Kidney epithelial cell (primary cell): ENCODE measurements at regions not wholly inside any gene's neighbourhood (a gene's known extent, or its start where the extent isn't known, plus 50 kb on each side); places are given as distances from the start of the nearest gene placed in this dataset.

Experiments used
- DNase-seq: peaks from one replicate; pipeline ENCODE4 v3.0.0-alpha.2; 2010; ENCODE audit warnings: low read depth
- H3K27me3 ChIP-seq: 2 replicates; pipeline ENCODE4 v1.6.0; 2011; ENCODE audit warnings: low read length; ENCODE audit not compliant: control insufficient read depth, insufficient read depth
- H3K36me3 ChIP-seq: 2 replicates; pipeline ENCODE4 v1.5.1; 2011; ENCODE audit warnings: low read length; ENCODE audit not compliant: control insufficient read depth, insufficient read depth
- H3K4me3 ChIP-seq: 2 replicates; pipeline ENCODE4 v1.5.1; 2011; ENCODE audit warnings: low read depth, mild to moderate bottlenecking, control low read depth, low read length
- TF ChIP-seq, protein P1 (sequence below): IDR thresholded peaks from 2 replicates; pipeline ENCODE4 v1.5.1; 2011; ENCODE audit warnings: mild to moderate bottlenecking, moderate library complexity, low read length, control low read depth, inconsistent platforms; ENCODE audit not compliant: insufficient read depth, poor library complexity, severe bottlenecking

DNA sequence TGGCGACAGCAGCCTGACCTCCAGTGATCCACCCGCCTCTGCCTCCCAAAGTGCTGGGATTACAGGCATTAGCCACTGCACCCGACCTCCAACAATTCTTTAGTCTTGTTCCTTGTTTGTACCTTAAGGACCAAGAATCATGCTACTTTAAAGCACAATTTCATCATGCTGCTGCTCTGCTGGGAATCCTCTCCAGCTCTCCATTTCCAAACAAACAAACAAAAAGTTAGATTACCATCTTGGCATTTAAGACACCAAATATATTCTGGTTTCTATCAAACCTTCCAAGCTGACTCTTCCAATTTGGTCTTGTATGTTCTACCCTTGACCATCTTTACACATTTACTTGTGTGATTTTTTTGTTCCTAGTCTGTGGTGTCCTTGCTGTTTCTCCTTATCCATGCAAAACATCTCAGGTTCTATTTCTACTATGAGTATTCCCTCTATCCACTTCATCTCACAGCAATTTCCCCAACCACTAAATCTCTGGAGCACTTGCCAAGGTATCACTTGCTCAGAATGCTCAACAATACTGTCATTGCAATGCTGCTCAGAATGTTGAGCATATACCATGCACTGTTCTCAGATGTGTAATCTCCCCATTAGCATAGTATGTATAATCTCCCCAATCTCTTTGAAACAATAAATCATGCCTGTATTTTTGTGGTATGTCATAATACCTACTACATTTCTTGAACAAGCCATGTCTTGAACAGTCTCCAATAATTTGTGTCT lies 73.2 kb upstream of the GALNT5 start:
- TF ChIP-seq, protein P1, sequence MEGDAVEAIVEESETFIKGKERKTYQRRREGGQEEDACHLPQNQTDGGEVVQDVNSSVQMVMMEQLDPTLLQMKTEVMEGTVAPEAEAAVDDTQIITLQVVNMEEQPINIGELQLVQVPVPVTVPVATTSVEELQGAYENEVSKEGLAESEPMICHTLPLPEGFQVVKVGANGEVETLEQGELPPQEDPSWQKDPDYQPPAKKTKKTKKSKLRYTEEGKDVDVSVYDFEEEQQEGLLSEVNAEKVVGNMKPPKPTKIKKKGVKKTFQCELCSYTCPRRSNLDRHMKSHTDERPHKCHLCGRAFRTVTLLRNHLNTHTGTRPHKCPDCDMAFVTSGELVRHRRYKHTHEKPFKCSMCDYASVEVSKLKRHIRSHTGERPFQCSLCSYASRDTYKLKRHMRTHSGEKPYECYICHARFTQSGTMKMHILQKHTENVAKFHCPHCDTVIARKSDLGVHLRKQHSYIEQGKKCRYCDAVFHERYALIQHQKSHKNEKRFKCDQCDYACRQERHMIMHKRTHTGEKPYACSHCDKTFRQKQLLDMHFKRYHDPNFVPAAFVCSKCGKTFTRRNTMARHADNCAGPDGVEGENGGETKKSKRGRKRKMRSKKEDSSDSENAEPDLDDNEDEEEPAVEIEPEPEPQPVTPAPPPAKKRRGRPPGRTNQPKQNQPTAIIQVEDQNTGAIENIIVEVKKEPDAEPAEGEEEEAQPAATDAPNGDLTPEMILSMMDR, result no peak
- H3K36me3 ChIP-seq, result no peaks in the 10 kb centered on the region
- H3K4me3 ChIP-seq, result no peak overlapping the region
- H3K27me3 ChIP-seq, result no peaks in the 10 kb centered on the region
- DNase-seq, result no peak

DNA sequence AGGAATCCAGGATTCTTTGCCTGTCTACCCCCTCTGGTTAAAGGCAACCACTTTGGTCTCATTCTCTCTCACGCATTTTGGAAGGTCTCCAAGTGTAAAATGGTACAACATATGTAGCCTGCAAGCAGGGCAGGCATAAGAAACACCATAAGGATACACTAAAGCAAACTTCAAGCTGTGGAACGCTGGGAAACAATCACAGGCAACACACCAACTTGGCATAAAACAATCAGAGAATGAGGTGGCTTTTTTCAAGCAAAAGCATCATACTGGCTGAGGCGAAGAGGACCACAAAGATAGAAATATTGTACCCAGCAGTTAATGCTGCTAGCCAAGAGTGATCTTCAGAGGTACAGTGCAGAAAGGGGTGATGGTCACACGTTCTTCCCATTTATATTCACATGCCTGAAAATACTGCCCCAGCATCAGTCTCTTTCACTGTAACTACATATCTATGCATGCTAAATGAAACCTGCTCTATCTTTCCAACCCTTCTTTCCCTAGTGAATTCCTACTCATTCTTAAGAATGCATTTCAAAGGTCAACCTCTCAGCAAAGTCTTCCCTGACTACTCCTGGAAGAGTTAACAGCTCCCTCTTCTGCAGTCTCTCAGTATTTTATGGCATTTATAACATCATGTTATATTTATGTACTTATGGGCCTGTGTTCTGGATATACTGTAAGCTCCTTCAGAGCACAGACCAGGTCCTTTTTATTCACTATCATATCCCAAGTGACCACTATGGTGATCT lies 71.9 kb upstream of the GALNT5 start:
- no peak for DNase-seq
- H3K4me3 ChIP-seq, result no peak overlapping the region
- no peaks in the 10 kb centered on the region for H3K27me3 ChIP-seq
- no peaks in the 10 kb centered on the region for H3K36me3 ChIP-seq
- TF ChIP-seq, protein P1, result no peak

DNA sequence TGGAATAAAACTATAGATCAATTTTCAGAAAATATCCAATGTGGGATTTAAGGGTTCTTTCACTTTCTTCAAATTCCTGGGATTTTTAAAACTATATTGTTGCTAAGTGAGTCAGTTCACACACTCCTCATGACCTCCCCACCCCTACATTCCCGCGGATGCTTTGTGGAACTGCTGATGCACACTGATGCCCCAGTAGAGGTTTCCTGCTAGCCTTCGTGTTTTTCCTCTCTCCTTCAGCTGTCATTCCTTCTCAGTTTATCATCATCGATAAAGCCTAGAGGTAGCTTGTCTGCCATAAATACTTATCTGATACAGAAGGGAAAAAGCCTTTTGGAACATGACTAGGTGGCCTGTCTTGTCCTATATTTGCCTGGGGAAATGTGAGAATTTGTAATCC lies 67.4 kb upstream of the GALNT5 start:
- H3K36me3 ChIP-seq, result no peaks in the 10 kb centered on the region
- peak; percentile 26 for DNase-seq

DNA sequence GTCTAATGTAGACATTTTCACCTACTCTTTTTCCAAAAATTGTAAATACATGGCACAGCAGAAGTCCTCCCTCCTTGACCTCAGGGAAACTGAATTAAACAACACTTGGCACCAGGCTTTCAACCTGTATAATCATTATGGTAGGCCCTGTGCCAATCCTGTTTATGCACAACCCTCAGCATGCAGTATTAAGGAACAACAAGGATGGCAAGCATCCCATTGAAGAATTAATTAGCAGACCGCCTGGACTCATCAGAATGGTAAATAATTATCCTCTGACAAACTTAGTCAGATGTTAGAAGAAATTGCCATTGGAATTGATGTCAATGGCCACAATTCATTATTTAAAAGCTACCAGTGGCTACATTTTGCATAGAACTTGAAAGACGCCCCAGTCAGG lies 66.3 kb upstream of the GALNT5 start:
- Histone ChIP-seq H3K4me3 (no peak overlapping the region), H3K36me3 (no peaks in the 10 kb centered on the region), H3K27me3 (no peaks in the 10 kb centered on the region)
- TF ChIP-seq, protein P1, result no peak
- no peak for DNase-seq

More for the DNA sequence above, 67.4 kb upstream of the GALNT5 start:
- TF ChIP-seq, protein P1, result no peak
- H3K4me3 ChIP-seq, result no peak overlapping the region
- no peaks in the 10 kb centered on the region for H3K27me3 ChIP-seq

DNA sequence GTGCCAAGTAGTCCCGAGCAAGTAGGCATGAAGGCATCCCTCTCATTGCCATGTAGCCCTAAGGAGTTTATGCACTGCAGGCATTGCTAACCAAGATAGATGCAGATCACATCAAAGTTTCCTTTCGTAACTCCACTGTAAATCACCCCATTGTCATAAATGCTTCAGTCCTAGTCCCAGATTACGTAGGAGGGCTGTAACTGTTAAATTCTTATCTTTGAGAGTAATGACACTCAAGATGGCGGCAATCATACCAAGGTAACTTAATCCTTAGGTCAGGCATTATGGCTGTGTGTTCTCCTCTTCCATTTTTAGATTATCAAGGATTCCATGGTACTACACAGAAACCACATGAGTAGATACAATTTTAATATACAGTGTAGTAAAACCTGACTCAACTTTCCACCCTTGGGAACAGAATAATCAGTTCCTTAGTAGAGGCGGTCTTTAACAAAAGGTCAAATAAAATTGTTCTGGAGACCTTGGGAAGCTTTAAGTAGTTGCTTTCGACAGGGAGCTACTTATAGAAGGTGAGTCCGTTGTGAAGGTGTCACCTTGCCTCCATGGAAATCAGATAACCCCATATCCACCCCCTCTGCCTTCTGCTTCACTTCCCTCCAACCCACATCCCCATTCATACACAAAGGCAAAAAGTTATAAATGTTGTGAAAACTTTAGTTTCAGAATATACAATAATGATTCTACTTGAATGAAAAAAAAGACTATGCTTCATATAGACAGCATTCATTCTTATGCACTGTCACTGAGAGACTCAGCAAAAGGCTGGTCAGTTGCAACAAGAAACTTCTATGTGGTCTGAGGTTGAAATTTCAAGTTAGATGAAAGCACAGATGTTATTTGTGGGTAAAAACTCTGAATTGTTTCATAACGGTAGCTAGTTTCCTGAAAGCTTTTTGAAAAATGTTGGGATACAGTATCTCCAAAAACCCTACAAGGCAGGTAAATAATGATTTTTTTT lies 64.8 kb upstream of the GALNT5 start:
- no peak for DNase-seq
- H3K36me3 ChIP-seq, result no peaks in the 10 kb centered on the region
- H3K4me3 ChIP-seq, result no peak overlapping the region
- H3K27me3 ChIP-seq, result no peaks in the 10 kb centered on the region
- TF ChIP-seq, protein P1, result no peak
